22Rv1 (cell line): ENCODE measurements at regions not wholly inside any gene's neighbourhood (a gene's known extent, or its start where the extent isn't known, plus 50 kb on each side); places are given as distances from the start of the nearest gene placed in this dataset.

Source experiments
- H3K27ac ChIP-seq: fragments of 450-650 bp; 2 replicates; pipeline ENCODE4 v1.5.1; 2017
- CTCF ChIP-seq: fragments of 450-650 bp; IDR thresholded peaks from 2 replicates; pipeline ENCODE4 v1.5.1; 2017; ENCODE audit warnings: mild to moderate bottlenecking
- ZFX ChIP-seq: fragments of 450-650 bp; IDR thresholded peaks from 2 replicates; pipeline ENCODE4 v1.6.1; 2017; ENCODE audit warnings: antibody characterized with exemption, borderline replicate concordance

- no peak for TF ChIP-seq ZFX
- TF ChIP-seq CTCF: no peak
- H3K27ac ChIP-seq: no peak overlapping the region
Measured at GRCh38 chr10:108673741-108674140, 1249.6 kb downstream of the XPNPEP1 start.

GRCh38 chr10:108663587-108663986, 1259.7 kb downstream of the XPNPEP1 start:
- no peak for TF ChIP-seq CTCF
- no peak for TF ChIP-seq ZFX

GRCh38 chr10:108662975-108663374, 1260.3 kb downstream of the XPNPEP1 start:
- TF ChIP-seq ZFX (no peak), CTCF (no peak)
- H3K27ac ChIP-seq: no peak overlapping the region

More at GRCh38 chr10:108663587-108663986, 1259.7 kb downstream of the XPNPEP1 start:
- H3K27ac ChIP-seq: no peak overlapping the region

- TF ChIP-seq ZFX: no peak
- no peak for TF ChIP-seq CTCF
- H3K27ac ChIP-seq: no peak overlapping the region
Measured at GRCh38 chr10:108655057-108655456, 1268.3 kb downstream of the XPNPEP1 start.

GRCh38 chr10:108653531-108653930, 1269.8 kb downstream of the XPNPEP1 start:
- H3K27ac ChIP-seq: no peak overlapping the region
- TF ChIP-seq ZFX (no peak), CTCF (no peak)

- TF ChIP-seq CTCF: no peak
- TF ChIP-seq ZFX: no peak
- H3K27ac ChIP-seq: no peak overlapping the region
Measured at GRCh38 chr10:108639010-108639409, 1284.3 kb downstream of the XPNPEP1 start.

GRCh38 chr10:108638225-108638624, 1285.1 kb downstream of the XPNPEP1 start:
- TF ChIP-seq ZFX (no peak), CTCF (no peak)
- no peak overlapping the region for H3K27ac ChIP-seq
